ENCODE measurements at regions not wholly inside any gene's neighbourhood (a gene's known extent, or its start where the extent isn't known, plus 50 kb on each side); places are given as distances from the start of the nearest gene placed in this dataset.

- TF ChIP-seq CTCF (IDR thresholded peaks at IDR 0.05) (no peak), POLR2A (IDR thresholded peaks at IDR 0.05) (no peak)
Observed at GRCh38 chrX:63918611-63919010, 133.6 kb upstream of the ARHGEF9 start.
